ENCODE measurements at regions not wholly inside any gene's neighbourhood (a gene's known extent, or its start where the extent isn't known, plus 50 kb on each side); places are given as distances from the start of the nearest gene placed in this dataset.

DNA sequence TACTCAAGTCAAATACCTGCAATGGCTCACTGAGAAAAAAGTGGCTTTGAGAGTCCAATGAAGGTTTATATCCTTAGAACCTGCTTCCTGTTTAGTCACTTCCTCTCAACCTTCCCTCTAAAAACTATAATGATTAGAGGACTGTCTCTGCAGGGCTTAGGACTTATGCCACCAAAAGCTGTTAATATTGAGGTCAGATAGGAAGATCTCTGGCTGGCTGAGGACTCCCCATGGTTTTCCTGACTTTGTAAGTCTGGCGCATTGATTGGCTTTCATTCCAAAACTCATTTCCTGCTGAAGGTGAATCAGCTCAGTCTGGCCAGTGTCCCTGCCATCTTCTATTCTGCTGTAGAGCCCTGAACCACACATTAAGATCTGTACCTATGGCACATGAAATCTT lies 140.9 kb upstream of the ANK2 start:
- no peak for TF ChIP-seq CTCF (IDR thresholded peaks at IDR 0.05)
- TF ChIP-seq POLR2A (IDR thresholded peaks at IDR 0.05; ENCODE audit: low read depth) = no peak
- no peak for TF ChIP-seq POLR2AphosphoS5 (IDR thresholded peaks at IDR 0.05)
- no peak for TF ChIP-seq EP300 (IDR thresholded peaks at IDR 0.05)
